ENCODE measurements at regions not wholly inside any gene's neighbourhood (a gene's known extent, or its start where the extent isn't known, plus 50 kb on each side); places are given as distances from the start of the nearest gene placed in this dataset.

DNA sequence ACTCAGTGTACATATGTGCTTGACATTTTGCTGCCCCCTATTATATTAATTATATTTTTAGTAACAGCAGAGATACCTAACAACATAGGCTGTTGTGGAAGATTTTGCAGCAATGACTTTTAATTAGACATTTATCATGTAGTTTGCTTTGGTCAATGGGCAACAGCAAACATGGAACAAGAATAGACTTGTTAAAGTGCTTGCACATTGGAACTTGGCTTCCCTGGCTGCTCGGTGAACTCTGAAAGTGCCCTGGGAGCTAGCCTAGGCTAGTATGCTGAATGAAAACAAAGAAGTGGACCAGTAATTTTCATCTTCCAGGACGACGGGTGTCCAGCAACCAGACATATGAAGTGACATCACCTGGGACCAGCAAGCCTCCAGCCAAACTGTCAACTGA lies 1157.1 kb downstream of the ARAP2 start:
- no peak for DNase-seq (ENCODE audit: low read depth, low spot score)
- H3K36me3 ChIP-seq (ENCODE audit: control insufficient read depth in 1 of 2, insufficient read depth in 2 of 2, low read length in 2 of 2) = no peaks in the 10 kb centered on the region
- H4K20me1 ChIP-seq (ENCODE audit: insufficient read depth) = no peaks in the 10 kb centered on the region
- no peak overlapping the region for H3K27ac ChIP-seq (ENCODE audit: low read depth, low read length)
- no peaks in the 10 kb centered on the region for H3K4me1 ChIP-seq (ENCODE audit: control insufficient read depth in 1 of 2, insufficient read depth in 2 of 2, low read length in 2 of 2)
- RAD21 ChIA-PET (ENCODE audit: low non-redundant PET in 1 of 2, low total read pairs in 2 of 2, uncharacterized antibody in 2 of 2, unreplicated experiment in 2 of 2) = no interaction called here
- TF ChIP-seq SRF (IDR thresholded peaks at IDR 0.05; ENCODE audit: low read depth) (no peak), JUND (IDR thresholded peaks at IDR 0.05) (no peak), ZNF274 (IDR thresholded peaks at IDR 0.05; ENCODE audit: low read depth, low read length) (no peak), SP1 (IDR thresholded peaks at IDR 0.05; ENCODE audit: low read depth) (no peak), EZH2phosphoT487 (IDR thresholded peaks at IDR 0.05; ENCODE audit: borderline replicate concordance) (no peak), EGR1 (IDR thresholded peaks at IDR 0.05; ENCODE audit: low read depth) (no peak)
- TF ChIP-seq, protein P1, sequence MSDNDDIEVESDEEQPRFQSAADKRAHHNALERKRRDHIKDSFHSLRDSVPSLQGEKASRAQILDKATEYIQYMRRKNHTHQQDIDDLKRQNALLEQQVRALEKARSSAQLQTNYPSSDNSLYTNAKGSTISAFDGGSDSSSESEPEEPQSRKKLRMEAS (IDR thresholded peaks at IDR 0.05) = no peak
- TF ChIP-seq, protein P2, sequence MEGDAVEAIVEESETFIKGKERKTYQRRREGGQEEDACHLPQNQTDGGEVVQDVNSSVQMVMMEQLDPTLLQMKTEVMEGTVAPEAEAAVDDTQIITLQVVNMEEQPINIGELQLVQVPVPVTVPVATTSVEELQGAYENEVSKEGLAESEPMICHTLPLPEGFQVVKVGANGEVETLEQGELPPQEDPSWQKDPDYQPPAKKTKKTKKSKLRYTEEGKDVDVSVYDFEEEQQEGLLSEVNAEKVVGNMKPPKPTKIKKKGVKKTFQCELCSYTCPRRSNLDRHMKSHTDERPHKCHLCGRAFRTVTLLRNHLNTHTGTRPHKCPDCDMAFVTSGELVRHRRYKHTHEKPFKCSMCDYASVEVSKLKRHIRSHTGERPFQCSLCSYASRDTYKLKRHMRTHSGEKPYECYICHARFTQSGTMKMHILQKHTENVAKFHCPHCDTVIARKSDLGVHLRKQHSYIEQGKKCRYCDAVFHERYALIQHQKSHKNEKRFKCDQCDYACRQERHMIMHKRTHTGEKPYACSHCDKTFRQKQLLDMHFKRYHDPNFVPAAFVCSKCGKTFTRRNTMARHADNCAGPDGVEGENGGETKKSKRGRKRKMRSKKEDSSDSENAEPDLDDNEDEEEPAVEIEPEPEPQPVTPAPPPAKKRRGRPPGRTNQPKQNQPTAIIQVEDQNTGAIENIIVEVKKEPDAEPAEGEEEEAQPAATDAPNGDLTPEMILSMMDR (IDR thresholded peaks at IDR 0.05 in 2 of 3, conservative IDR thresholded peaks at IDR 0.05 in 1 of 3; ENCODE audit: borderline replicate concordance in 1 of 3, insufficient read depth in 1 of 3, low read depth in 2 of 3, low read length in 2 of 3) = no peak
- TF ChIP-seq, protein P3, sequence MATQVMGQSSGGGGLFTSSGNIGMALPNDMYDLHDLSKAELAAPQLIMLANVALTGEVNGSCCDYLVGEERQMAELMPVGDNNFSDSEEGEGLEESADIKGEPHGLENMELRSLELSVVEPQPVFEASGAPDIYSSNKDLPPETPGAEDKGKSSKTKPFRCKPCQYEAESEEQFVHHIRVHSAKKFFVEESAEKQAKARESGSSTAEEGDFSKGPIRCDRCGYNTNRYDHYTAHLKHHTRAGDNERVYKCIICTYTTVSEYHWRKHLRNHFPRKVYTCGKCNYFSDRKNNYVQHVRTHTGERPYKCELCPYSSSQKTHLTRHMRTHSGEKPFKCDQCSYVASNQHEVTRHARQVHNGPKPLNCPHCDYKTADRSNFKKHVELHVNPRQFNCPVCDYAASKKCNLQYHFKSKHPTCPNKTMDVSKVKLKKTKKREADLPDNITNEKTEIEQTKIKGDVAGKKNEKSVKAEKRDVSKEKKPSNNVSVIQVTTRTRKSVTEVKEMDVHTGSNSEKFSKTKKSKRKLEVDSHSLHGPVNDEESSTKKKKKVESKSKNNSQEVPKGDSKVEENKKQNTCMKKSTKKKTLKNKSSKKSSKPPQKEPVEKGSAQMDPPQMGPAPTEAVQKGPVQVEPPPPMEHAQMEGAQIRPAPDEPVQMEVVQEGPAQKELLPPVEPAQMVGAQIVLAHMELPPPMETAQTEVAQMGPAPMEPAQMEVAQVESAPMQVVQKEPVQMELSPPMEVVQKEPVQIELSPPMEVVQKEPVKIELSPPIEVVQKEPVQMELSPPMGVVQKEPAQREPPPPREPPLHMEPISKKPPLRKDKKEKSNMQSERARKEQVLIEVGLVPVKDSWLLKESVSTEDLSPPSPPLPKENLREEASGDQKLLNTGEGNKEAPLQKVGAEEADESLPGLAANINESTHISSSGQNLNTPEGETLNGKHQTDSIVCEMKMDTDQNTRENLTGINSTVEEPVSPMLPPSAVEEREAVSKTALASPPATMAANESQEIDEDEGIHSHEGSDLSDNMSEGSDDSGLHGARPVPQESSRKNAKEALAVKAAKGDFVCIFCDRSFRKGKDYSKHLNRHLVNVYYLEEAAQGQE (IDR thresholded peaks at IDR 0.05; ENCODE audit: low read depth) = no peak
- no TSS peak for BruUV-seq (replicated peaks)
- no peaks in the 10 kb centered on the region for H3K9me2 ChIP-seq (ENCODE audit: insufficient read depth)
- ATAC-seq = no peak
- H3K79me2 ChIP-seq (ENCODE audit: insufficient read depth, low read length) = no peaks in the 10 kb centered on the region
- no peak overlapping the region for H3K4me3 ChIP-seq (replicated peaks in 1 of 2; ENCODE audit: low read depth in 1 of 2, low read length in 2 of 2)
- CTCF ChIA-PET = no interaction called here
- POLR2A ChIA-PET = no interaction called here
- no peaks in the 10 kb centered on the region for H3K27me3 ChIP-seq (ENCODE audit: insufficient read depth, low read length)
- no peak overlapping the region for H3K4me2 ChIP-seq (ENCODE audit: low read length)
- no peaks in the 10 kb centered on the region for H3K9me3 ChIP-seq (ENCODE audit: control insufficient read depth in 1 of 2, insufficient read depth in 1 of 2, low read depth in 1 of 2, low read length in 2 of 2)
- intact Hi-C loops (cut with micrococcal nuclease) = no loop called here
- no peak overlapping the region for H3K9ac ChIP-seq (ENCODE audit: low read length)
- no peak overlapping the region for H2AFZ ChIP-seq (ENCODE audit: low read depth, low read length, poor library complexity, severe bottlenecking)

All from HCT116 (cell line).